SKM-1 (cell line): ENCODE measurements at regions not wholly inside any gene's neighbourhood (a gene's known extent, or its start where the extent isn't known, plus 50 kb on each side); places are given as distances from the start of the nearest gene placed in this dataset.

Source experiments
- DNase-seq: peaks from one replicate; lab custom pipeline; 2025; ENCODE audit not compliant: unreplicated experiment; lab: John Stamatoyannopoulos, UW

DNA sequence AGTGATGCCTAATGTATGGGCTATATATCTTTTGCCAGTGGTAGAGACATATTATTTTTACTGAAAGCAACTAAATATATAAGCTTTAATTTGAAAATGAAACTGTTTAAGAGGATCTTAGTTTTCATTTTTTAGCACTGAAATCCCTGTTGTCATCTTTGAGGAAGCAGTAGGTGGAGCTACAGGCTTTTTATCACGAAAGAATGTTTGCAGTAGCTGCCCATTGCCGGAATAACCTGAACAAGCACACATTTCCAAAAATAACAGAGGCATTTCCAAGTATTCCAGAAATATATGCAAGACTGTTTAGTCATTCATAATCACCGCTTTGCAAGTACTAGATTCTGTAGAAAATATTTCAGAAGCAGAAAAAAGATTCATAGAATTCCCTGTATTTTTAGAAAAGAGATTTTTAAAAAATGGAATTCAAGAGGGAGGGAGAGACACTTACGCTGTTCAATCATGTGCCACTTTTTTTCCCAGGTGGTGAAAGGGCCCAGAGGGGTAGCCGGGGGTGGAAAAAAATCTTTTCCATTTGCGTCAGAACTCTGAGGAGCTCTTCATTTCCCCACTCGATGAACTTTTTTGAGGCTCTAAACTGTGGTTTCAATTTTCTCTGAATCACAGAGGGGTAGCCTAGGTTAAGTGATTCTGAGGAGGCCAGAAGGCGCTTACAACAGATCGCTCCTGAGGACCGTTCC lies 142.5 kb upstream of the FERMT1 start:
- DNase-seq, result no peak

DNA sequence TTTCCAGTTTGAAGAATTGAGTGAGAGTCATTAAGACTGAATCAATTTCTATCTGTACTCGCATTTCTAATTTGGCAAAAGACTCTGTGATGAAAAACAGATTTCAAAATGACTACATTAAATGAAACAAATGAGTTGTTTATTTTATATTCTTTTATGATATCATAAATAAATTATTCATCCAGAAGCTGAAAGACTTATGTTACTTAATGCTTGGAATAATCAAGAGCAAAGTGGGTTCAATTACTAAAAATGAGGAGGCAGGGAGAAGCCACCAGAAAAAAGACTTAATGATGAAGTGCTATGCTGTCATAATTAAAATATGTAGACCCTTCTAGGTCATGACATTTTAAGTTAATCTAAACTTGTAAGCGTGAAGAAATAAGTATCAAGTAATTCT lies 130.6 kb upstream of the FERMT1 start:
- DNase-seq, result no peak

DNA sequence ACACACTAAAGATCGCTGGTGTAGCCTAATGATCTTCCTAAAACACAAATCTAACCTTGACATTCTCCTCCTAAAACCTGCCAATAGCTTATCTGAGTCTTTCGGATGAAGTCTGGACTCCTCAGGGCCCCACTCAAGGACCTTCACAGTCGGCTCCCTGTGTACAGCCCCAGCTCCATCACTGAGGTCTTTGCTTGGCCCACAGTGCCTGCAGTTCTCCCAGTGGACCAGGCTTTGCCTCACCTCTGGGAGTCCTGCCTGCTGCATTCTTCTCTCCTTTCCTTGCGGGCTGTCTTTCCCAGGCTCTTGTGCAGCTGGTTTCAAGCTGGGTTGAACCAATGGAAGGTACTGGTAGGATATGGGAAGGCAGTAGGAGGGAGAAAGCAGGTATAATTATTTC lies 122.6 kb upstream of the FERMT1 start:
- no peak for DNase-seq

DNA sequence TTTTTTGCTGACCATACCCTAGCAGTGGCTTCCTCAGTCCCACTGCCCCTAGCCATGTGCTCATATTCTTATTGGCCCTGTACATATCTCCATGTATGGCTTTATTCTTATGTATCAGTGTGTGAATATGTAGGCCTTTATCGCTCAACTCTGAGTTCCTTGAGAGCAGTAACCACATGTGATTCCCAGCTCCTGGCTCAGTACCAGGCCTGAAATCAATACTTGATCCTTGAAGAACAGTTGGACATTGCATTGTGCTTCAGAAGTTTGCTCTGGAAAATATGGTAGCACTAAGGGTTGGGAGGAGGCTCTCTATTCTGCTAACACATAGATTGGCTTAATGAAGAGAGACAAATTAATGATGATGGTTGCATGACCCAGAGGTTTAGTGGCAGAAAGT lies 118.8 kb upstream of the FERMT1 start:
- DNase-seq, result no peak

DNA sequence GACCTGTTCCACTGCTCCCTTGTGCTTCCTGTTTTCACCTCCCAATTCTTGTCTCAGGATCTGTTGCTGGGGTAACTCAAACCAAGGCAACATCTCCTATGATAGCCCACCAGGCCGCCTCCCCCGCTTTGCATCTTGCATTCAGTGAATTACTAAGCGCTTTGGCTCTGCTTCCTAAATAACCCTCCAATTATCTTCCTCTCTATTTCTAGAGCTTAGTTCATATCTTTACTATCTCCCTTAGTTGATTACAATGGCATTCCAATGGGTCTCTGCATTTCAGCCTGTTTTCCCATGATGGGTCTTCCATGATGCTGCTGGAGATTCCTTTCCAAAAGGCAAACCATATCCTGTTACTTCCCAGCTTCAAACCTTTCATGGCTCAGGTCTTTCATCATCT lies 117.2 kb upstream of the FERMT1 start:
- no peak for DNase-seq

DNA sequence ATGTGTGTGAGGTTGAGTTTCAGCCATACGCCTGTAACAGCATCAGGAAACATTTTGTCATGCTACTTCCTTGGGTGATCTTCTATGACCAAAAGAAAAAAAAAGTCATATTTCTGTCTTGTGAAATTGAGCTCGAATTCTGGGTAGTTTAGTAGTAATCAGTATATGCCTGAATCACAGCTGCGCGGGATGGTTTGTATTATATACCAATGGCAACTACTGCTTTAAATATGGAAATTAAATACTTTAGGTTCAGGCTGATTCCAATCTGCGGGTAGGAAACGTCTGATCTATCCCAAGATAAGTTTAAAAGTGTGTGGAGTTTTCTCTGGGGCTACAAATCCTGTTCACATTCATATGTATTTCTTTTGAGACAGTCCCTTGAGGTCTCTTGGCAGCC lies 115.6 kb upstream of the FERMT1 start:
- no peak for DNase-seq

DNA sequence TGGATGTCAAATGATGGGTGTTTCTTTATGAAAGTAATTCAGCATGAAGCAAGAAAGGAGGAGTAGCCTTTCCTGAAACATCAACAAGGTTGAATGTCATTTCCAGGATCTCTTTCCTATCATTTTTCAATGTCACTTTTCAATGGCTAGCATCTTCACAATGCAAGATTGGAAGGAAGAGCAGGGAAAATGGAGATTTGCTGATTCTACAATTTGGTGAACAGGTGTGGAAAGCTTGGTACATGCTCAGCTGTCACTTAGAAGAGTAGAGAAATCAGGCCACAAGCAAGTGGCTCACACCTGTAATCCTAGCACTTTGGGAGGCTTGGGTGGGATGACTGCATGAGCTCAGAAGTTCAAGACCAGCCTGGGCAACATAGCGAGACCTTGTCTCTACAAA lies 112.7 kb upstream of the FERMT1 start:
- DNase-seq, result no peak

DNA sequence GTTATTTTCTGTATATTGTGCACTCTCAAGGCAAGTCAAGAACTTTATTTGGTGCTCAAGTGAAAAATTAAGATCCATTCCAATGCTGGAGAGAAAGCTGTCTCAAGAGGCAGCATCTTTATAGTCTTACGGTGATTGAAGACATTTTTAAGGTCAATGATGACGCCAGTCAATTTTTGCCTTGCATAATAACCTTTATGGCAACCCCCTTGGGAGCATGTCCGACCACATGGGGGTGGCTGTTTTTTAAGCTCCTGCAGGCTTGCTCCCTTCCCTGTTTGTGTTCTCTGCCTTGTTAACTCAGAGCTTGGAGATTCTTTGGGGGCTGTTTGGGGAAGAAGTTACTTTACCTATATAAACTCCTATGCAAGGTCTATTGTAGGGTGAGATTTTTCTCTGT lies 109.6 kb upstream of the FERMT1 start:
- DNase-seq, result no peak

DNA sequence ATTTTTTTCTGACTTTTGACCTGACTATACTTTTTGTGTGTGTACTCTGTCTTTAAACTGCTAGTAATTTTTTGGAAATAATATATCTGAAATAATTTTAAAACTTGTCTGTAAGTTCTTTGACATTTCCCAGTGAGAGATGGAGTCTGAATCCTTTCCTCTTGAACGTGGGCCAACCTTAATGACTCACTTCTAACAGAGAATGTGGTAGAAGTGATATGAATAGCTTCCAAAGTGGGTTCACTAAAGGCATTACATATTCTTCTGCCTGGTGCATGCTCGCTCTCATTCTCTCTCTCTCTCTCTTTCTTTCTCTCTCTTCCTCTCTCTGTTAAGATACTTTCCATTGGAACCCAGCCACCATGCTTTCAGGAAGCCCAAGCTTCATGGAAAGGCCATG lies 108.7 kb upstream of the FERMT1 start:
- DNase-seq, result no peak

DNA sequence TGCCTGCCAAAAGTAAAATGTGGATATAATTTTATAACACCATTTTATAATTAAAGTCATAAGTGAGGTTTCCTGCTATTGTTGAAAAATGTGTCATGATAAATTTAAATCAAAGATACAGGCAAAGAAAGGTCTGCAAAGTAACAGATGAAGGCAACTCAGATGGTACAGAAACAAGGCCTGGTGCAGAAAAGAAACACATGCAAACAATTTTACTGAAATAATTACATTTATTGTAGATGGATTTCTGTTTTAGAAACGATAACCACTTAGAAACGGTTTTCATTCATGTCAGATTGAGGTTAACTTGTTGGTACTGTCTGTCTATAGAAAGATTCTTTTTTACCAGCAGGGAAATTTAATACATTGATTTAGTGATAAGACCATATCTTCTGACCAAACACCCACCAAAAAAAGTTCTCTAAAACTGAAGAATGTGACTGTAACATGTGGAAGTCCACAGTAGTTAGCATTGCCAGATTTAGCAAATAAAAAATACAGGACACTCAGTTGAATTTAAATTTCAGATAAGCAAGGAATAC lies 105.5 kb upstream of the FERMT1 start:
- no peak for DNase-seq

DNA sequence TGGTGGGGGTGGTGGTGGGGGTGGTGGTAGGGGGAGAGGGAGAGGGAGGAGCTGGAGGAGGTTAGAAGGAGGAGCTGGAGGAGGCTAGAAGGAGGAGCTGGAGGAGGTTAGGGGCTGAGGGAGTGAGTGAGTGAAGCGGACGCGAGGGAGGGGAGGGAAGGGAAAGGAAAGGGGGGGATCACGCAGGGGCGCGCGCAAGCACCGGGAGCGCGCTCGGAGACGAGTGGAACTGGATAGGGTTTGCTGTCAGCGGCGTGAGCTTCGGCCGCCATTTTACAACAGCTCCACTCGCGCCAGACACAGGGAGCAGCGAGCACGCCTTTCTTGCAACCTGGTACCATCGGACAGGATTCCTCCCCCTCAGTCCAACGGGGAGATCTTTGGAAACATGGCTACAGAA lies 90.5 kb upstream of the FERMT1 start:
- DNase-seq, result no peak

DNA sequence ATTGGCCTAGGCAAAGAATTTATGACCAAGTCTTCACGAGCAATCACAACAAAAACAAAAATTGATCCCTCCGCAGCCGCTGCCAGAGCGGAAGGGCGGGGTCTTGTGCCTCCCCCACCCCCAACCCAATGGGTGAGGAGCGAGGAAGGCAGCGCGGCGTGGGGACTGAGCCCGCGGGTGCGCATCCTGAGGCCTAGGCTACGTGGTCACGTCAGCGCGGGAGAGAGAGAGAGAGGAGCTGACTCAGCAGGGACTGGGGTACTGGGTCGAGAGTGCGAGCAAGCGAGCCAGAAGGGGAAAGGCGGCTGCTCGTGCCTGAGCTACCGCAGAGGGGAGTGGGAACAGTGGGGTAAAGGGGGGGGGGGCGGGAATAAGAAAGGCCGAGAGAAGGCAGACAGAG lies 90.1 kb upstream of the FERMT1 start:
- no peak for DNase-seq

DNA sequence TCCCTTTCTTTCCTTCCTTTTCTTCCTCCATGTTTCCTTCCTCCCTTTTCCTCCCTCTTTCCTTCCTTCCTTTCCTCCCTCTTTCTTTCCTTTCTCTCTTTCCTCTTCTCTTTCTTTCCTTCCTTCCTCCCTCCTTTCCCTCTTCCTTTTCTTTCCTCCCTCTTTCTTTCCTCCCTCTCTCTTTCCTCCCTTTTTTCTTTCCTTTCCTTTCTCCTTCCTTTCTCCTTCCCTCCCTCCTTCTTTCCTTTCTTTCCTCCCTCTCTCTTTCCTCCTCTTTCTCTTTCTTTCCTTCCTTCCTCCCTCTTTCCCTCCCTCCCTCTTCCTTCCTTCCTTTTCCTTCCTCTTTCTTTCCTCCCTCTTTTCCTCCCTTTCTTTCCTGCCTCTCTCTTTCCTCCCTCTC lies 86.3 kb upstream of the FERMT1 start:
- DNase-seq, result no peak

DNA sequence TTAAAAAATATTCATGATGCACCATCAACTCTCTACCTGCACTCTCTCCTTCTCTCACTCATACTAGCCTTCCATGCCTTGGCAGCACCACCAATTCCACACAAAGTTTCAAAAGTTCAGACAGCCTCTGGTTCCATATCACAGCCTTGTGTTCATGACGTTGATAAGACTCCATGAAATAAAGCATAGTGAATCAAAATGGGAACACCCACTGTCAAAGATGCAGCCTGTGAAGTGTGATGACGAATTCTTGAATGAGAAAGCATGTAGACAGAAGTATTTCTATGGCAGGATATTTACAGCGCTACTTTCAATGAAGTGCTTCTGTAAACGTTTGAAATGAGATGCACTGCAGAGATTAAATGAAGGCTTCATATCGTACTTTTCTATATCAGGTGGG lies 77.3 kb upstream of the FERMT1 start:
- DNase-seq, result no peak

DNA sequence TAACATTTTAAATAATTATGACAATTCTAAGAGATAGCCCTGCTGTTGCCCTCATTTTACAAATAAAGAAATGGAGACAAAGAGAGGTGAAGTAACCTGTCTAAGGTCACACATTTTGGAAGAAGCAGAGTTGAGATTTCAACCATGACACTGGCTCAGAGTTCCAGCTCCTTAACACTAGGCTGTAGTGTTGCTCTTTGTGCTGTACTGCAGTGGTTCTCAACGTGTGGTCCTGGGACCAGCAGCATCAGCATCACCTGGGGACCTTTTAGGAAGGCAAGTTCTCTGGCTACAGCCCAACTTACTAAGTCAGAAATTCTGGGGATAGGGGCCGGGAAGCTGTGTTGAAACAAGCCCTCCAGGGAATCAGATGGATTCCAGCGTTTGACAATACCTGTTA lies 62.4 kb upstream of the FERMT1 start:
- no peak for DNase-seq

DNA sequence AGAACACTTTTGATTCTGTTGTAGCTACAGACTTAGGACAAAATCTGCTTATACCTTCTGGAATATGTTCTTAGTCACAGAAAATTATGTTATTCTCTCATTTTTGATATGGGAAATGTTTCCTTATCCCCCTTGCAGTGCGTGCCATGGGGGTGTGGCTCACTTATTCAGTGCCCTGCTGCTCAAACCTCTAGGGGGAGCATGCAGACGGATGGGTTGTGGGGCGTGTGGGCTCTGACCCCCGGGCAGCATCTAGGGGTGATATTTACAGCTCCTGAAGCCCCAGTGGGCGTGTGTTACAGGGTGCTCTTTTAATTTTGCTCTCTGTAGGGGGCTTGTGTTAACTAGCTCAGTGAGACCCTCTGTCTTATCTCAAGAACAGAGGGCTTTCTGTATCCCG lies 61.3 kb upstream of the FERMT1 start:
- no peak for DNase-seq

DNA sequence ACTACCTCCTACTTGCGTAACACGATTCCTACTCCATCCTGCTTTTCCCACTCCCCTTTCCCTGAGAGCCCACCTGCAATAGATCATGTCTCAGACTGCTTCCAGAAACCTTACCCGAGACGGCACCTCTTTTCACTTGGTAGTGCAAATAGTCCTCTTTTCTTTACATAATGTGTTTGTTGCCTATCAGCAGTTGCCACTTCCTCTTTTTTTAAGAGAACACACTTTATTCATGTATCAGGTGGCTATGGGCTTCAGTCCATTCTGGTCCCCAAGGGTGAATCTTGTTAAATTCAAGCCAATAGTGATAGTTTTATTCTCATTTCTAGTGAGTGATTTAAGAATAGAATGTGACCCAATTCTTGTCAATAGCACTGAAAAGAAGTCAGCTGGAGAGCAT lies 57.7 kb upstream of the FERMT1 start:
- no peak for DNase-seq

DNA sequence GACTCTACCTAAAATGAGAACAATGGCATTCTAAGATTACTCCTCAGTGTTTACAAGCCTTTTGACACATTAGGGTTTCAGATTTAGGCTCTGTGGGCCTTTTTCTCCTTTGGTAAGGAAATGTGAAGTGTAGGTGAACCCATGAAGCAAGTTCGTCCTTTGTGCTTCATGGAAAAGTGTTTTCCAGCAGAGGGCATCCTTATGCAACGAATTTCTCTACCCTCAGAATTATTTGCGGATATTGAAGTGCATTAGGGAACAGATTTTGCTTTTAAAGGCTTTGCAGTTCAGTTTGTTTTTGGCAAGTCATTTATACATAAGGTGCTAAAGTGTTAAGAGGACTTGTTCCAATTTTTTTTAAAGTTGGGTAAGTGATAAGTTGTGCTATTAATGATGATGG lies 55.7 kb upstream of the FERMT1 start:
- DNase-seq, result no peak

DNA sequence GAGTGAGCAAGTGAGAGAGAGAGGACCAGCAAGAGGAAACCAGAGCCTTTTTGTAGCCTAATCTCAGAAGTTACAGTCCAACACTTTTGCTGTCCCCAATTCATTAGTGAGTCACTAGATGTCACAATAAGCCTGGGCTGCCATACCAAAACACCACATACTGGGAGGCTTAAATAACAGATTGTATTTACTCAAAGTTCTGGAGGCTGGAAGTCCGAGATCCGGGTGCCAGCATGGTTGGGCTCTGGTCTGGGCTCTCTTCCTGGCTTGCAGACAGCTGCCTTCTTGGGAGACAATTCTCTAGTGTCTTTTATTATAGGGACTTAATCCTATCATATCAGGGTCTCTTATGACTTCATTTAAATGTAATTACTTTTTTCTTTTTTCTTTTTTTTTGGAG lies 50.7 kb upstream of the FERMT1 start:
- no peak for DNase-seq
